ENCODE measurements at regions not wholly inside any gene's neighbourhood (a gene's known extent, or its start where the extent isn't known, plus 50 kb on each side); places are given as distances from the start of the nearest gene placed in this dataset.

DNA sequence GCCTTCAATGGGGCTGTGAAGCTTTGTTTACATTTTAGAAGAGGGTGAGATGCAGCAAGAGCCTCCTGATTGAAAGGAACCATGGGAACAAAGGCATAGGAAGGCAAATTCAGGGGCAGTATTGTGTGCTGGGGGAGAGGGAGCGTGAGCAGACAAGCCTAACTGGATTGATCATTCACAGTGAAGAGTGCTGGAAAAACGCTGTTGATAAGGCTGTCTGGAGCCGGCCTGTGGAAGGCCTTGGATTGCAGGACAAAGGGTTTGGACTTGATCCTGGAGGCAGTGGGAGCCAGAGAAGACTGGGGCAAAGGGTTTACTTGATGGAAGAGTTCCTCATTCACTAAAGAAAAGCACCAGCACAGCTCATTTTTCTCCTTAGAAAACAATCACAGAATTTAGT lies 160.5 kb downstream of the PAH start:
- H3K4me2 ChIP-seq = no peak overlapping the region
- H4K20me1 ChIP-seq (ENCODE audit: insufficient read depth, poor library complexity, severe bottlenecking) = no peaks in the 10 kb centered on the region
- TF ChIP-seq, protein P1, sequence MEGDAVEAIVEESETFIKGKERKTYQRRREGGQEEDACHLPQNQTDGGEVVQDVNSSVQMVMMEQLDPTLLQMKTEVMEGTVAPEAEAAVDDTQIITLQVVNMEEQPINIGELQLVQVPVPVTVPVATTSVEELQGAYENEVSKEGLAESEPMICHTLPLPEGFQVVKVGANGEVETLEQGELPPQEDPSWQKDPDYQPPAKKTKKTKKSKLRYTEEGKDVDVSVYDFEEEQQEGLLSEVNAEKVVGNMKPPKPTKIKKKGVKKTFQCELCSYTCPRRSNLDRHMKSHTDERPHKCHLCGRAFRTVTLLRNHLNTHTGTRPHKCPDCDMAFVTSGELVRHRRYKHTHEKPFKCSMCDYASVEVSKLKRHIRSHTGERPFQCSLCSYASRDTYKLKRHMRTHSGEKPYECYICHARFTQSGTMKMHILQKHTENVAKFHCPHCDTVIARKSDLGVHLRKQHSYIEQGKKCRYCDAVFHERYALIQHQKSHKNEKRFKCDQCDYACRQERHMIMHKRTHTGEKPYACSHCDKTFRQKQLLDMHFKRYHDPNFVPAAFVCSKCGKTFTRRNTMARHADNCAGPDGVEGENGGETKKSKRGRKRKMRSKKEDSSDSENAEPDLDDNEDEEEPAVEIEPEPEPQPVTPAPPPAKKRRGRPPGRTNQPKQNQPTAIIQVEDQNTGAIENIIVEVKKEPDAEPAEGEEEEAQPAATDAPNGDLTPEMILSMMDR (IDR thresholded peaks at IDR 0.05; ENCODE audit: poor library complexity) = no peak
- TF ChIP-seq EZH2 (IDR thresholded peaks at IDR 0.05; ENCODE audit: borderline replicate concordance) (no peak), EZH2phosphoT487 (IDR thresholded peaks at IDR 0.05; ENCODE audit: low read depth, severe bottlenecking, unreplicated experiment) (no peak)
- H3K36me3 ChIP-seq (replicated peaks; ENCODE audit: insufficient read depth, low read depth) = no peaks in the 10 kb centered on the region
- H2AFZ ChIP-seq = no peak overlapping the region
- H3K79me2 ChIP-seq = no peaks in the 10 kb centered on the region
- DNase-seq (ENCODE audit: low spot score) = no peak
- WGBS (ENCODE audit: low lambda C conversion rate, missing lambda C conversion rate) = 55% methylated on average over 3 of the region's 3 CpGs
- H3K4me1 ChIP-seq (ENCODE audit: insufficient read depth) = peaks cover 6% of the 10 kb centered on the region
- H3K27me3 ChIP-seq = no peaks in the 10 kb centered on the region
- no peaks in the 10 kb centered on the region for H3K9me2 ChIP-seq (replicated peaks; ENCODE audit: insufficient read depth)
- no peak overlapping the region for H3K27ac ChIP-seq
- H3K4me3 ChIP-seq = no peak overlapping the region
- H3K9me3 ChIP-seq (ENCODE audit: low read depth) = no peaks in the 10 kb centered on the region

DNA sequence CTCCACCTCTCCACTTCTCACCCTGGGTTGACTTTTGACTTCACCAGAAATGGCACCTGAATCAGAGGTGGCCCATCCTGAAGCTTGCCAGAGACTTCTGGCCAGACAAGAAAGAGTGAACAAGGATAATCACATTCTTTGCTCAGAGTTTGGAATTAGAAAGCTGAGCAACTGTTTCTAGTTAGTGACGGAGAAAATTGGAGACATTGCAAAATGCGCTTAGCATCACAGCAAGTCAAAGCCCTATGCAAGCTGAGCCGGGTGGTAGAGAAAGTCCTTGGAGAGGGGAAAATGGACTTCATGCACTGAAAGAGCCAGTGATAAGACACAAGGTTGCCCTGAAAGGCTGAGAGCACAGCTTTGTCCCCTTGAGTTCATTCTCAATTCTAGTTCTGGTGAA lies 161.8 kb downstream of the PAH start:
- Histone ChIP-seq H2AFZ (no peak overlapping the region), H3K36me3 (replicated peaks; ENCODE audit: insufficient read depth, low read depth) (no peaks in the 10 kb centered on the region), H4K20me1 (ENCODE audit: insufficient read depth, poor library complexity, severe bottlenecking) (no peaks in the 10 kb centered on the region), H3K9me2 (replicated peaks; ENCODE audit: insufficient read depth) (no peaks in the 10 kb centered on the region), H3K4me2 (no peak overlapping the region), H3K4me3 (no peak overlapping the region), H3K27ac (no peak overlapping the region), H3K9me3 (ENCODE audit: low read depth) (no peaks in the 10 kb centered on the region), H3K79me2 (no peaks in the 10 kb centered on the region), H3K27me3 (no peaks in the 10 kb centered on the region), H3K4me1 (ENCODE audit: insufficient read depth) (peaks cover 6% of the 10 kb centered on the region)
- TF ChIP-seq EZH2 (IDR thresholded peaks at IDR 0.05; ENCODE audit: borderline replicate concordance) = no peak
- TF ChIP-seq EZH2phosphoT487 (IDR thresholded peaks at IDR 0.05; ENCODE audit: low read depth, severe bottlenecking, unreplicated experiment) = no peak
- TF ChIP-seq, protein P1 (IDR thresholded peaks at IDR 0.05; ENCODE audit: poor library complexity) = no peak
- no peak for DNase-seq (ENCODE audit: low spot score)
- 87% methylated on average over 3 of the region's 3 CpGs for WGBS (ENCODE audit: low lambda C conversion rate, missing lambda C conversion rate)

DNA sequence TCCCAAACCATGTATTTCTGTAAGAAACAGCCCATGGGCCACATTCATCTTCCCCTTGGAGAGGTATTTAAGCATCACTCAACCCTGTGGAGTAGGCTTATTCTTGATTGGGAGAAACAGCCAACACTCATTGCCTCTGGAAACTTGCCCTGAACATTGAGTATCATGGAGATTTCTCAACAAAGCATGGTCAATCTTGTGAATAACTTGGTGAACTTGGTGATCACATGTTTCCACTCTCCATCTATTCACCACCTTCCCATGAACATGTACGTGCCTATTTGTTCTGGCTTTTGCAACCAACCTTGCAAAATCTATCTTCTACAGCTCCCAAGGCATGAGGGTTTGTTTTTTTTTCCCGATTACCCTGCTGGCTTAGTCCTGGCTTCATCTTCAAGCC lies 163.2 kb downstream of the PAH start:
- Histone ChIP-seq H3K9me2 (replicated peaks; ENCODE audit: insufficient read depth) (no peaks in the 10 kb centered on the region), H4K20me1 (ENCODE audit: insufficient read depth, poor library complexity, severe bottlenecking) (no peaks in the 10 kb centered on the region), H3K4me3 (no peak overlapping the region), H3K79me2 (no peaks in the 10 kb centered on the region), H3K4me1 (ENCODE audit: insufficient read depth) (peaks cover 6% of the 10 kb centered on the region), H3K27ac (no peak overlapping the region), H3K4me2 (no peak overlapping the region), H2AFZ (no peak overlapping the region), H3K9me3 (ENCODE audit: low read depth) (no peaks in the 10 kb centered on the region), H3K27me3 (no peaks in the 10 kb centered on the region), H3K36me3 (replicated peaks; ENCODE audit: insufficient read depth, low read depth) (no peaks in the 10 kb centered on the region)
- no peak for TF ChIP-seq EZH2 (IDR thresholded peaks at IDR 0.05; ENCODE audit: borderline replicate concordance)
- no peak for TF ChIP-seq EZH2phosphoT487 (IDR thresholded peaks at IDR 0.05; ENCODE audit: low read depth, severe bottlenecking, unreplicated experiment)
- TF ChIP-seq, protein P1 (IDR thresholded peaks at IDR 0.05; ENCODE audit: poor library complexity) = no peak
- no peak for DNase-seq (ENCODE audit: low spot score)
- WGBS (ENCODE audit: low lambda C conversion rate, missing lambda C conversion rate) = 91% methylated on average over 2 of the region's 2 CpGs

DNA sequence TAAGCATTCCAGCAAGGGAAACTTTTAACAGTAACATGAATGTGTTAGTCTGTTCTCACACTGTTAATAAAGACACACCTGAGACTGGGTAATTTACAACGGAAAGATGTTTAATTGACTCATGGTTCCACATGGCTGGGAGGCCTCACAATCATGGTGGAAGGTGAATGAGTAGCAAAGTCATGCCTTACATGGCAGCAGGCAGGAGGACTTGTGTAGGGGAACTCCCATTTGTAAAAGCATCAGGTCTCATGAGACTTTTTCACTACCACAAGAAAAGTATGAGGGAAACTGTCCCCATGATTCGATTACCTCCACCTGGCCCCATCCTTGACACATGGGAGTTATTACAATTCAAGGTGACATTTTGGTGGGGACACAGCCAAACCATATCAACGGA lies 168.3 kb downstream of the PAH start:
- H4K20me1 ChIP-seq (ENCODE audit: insufficient read depth, poor library complexity, severe bottlenecking) = no peaks in the 10 kb centered on the region
- no peak overlapping the region for H3K4me3 ChIP-seq
- no peak overlapping the region for H3K27ac ChIP-seq
- WGBS (ENCODE audit: low lambda C conversion rate, missing lambda C conversion rate) = 89% methylated on average over 3 of the region's 3 CpGs
- H3K4me2 ChIP-seq = no peak overlapping the region
- H3K9me2 ChIP-seq (replicated peaks; ENCODE audit: insufficient read depth) = no peaks in the 10 kb centered on the region
- no peaks in the 10 kb centered on the region for H3K4me1 ChIP-seq (ENCODE audit: insufficient read depth)
- no peak overlapping the region for H2AFZ ChIP-seq
- no peaks in the 10 kb centered on the region for H3K36me3 ChIP-seq (replicated peaks; ENCODE audit: insufficient read depth, low read depth)
- TF ChIP-seq EZH2phosphoT487 (IDR thresholded peaks at IDR 0.05; ENCODE audit: low read depth, severe bottlenecking, unreplicated experiment) (no peak), EZH2 (IDR thresholded peaks at IDR 0.05; ENCODE audit: borderline replicate concordance) (no peak)
- TF ChIP-seq, protein P1 (IDR thresholded peaks at IDR 0.05; ENCODE audit: poor library complexity) = no peak
- no peaks in the 10 kb centered on the region for H3K79me2 ChIP-seq
- no peaks in the 10 kb centered on the region for H3K9me3 ChIP-seq (ENCODE audit: low read depth)
- no peak for DNase-seq (ENCODE audit: low spot score)
- no peaks in the 10 kb centered on the region for H3K27me3 ChIP-seq

Data from hepatocyte (in vitro differentiated cells).